ENCODE measurements at regions not wholly inside any gene's neighbourhood (a gene's known extent, or its start where the extent isn't known, plus 50 kb on each side); places are given as distances from the start of the nearest gene placed in this dataset.

DNA sequence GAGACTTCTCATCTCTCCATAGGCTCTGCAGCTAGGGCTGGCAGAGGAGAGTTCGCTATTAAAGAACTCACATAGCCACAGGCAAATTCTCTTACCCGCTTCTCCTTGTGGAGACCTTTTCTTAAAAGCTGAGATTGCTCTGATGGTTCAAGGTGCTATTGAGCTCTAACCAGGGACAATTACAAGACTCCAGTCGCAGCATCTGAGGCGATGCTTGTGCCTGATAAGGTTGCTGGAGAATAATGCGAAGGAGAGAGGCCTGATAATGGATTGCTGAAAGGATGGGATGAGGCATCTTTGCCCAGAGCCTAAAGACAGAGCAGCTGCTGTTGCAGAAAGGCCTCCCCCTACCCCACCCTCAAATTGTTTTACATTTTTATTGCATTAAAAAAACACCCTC lies 244.5 kb upstream of the SOX14 start:
- POLR2A ChIA-PET, result no interaction called here
- Histone ChIP-seq H3K9me3 (no peaks in the 10 kb centered on the region), H3K27me3 (replicated peaks; ENCODE audit: control insufficient read depth, insufficient read depth, low read length) (no peaks in the 10 kb centered on the region), H3K4me1 (no peaks in the 10 kb centered on the region), H3K36me3 (ENCODE audit: control insufficient read depth, insufficient read depth, low read length) (no peaks in the 10 kb centered on the region), H3K4me3 (ENCODE audit: low read depth, low read length) (no peak overlapping the region)
- Mint-ChIP-seq H3K36me3 (ENCODE audit: insufficient read depth, unreplicated experiment) (no peaks in the 10 kb centered on the region), H3K27ac (ENCODE audit: unreplicated experiment) (no peak overlapping the region), H3K9me3 (ENCODE audit: unreplicated experiment) (no peaks in the 10 kb centered on the region), H3K27me3 (ENCODE audit: insufficient read depth, unreplicated experiment) (peaks cover 13% of the 10 kb centered on the region), H3K4me1 (ENCODE audit: low read depth, unreplicated experiment) (peaks cover 3% of the 10 kb centered on the region), H3K4me3 (ENCODE audit: unreplicated experiment) (no peak overlapping the region)
- intact Hi-C loops (cut with micrococcal nuclease; ENCODE audit: unreplicated experiment), result no loop called here
- TF ChIP-seq, protein P1, sequence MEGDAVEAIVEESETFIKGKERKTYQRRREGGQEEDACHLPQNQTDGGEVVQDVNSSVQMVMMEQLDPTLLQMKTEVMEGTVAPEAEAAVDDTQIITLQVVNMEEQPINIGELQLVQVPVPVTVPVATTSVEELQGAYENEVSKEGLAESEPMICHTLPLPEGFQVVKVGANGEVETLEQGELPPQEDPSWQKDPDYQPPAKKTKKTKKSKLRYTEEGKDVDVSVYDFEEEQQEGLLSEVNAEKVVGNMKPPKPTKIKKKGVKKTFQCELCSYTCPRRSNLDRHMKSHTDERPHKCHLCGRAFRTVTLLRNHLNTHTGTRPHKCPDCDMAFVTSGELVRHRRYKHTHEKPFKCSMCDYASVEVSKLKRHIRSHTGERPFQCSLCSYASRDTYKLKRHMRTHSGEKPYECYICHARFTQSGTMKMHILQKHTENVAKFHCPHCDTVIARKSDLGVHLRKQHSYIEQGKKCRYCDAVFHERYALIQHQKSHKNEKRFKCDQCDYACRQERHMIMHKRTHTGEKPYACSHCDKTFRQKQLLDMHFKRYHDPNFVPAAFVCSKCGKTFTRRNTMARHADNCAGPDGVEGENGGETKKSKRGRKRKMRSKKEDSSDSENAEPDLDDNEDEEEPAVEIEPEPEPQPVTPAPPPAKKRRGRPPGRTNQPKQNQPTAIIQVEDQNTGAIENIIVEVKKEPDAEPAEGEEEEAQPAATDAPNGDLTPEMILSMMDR (IDR thresholded peaks at IDR 0.05; ENCODE audit: insufficient read depth in 1 of 2, low read depth in 1 of 2, low read length in 1 of 2, severe bottlenecking in 1 of 2, unreplicated experiment in 1 of 2), result no peak
- DNase-seq, result no peak
- no TSS peak for BruUV-seq (replicated peaks)
- CTCF ChIA-PET, result no interaction called here

DNA sequence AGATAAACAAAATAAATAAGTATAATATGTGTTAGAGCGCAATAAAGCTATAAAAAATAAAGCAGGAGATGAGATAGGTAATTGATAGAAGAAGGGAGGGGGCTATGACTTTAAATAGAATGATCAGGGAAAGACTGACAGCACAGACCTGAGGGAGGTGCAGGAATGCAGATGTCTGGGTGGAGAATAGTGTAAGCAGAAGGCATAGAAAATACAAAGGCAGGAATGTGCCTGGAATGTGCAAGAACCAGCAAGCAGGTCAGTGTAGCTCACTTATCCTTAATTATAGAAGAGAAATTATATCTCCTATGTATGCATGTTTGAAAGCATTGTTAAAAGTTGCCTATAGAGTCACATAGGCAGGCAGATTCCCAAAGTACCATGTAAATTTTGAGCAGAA lies 239.4 kb upstream of the SOX14 start:
- Mint-ChIP-seq H3K27ac (ENCODE audit: unreplicated experiment) (no peak overlapping the region), H3K9me3 (ENCODE audit: unreplicated experiment) (no peaks in the 10 kb centered on the region)
- H3K27me3 ChIP-seq (replicated peaks; ENCODE audit: control insufficient read depth, insufficient read depth, low read length), result no peaks in the 10 kb centered on the region; the same call in 1 of the 2 replicates

DNA sequence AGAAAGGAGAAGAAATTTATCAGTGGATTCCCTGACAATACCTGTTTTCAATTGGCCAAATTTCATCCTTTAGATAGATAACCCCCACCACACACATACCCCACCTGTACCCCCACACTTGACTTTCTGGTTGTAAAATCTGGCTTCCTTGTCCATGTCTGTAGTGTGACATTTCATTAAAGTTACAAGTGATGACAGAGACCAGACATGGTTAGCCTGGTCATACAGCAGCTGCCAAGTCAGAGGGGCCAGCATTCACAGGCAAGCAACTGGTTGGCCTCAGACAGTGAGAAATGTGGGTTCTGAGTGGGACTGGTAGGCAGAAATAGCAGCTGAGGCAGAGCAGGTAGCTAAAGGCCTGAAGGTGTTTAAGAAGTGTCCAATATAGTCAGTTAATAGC lies 238.6 kb upstream of the SOX14 start:
- CTCF ChIA-PET, result no interaction called here
- DNase-seq, result no peak
- Histone ChIP-seq H3K4me1 (no peaks in the 10 kb centered on the region), H3K27me3 (replicated peaks; ENCODE audit: control insufficient read depth, insufficient read depth, low read length) (no peaks in the 10 kb centered on the region; the same call in 1 of the 2 replicates), H3K36me3 (ENCODE audit: control insufficient read depth, insufficient read depth, low read length) (no peaks in the 10 kb centered on the region), H3K4me3 (ENCODE audit: low read depth, low read length) (no peak overlapping the region), H3K9me3 (no peaks in the 10 kb centered on the region)
- Mint-ChIP-seq H3K27me3 (ENCODE audit: insufficient read depth, unreplicated experiment) (peaks cover 12% of the 10 kb centered on the region), H3K9me3 (ENCODE audit: unreplicated experiment) (no peaks in the 10 kb centered on the region), H3K27ac (ENCODE audit: unreplicated experiment) (no peak overlapping the region), H3K4me1 (ENCODE audit: low read depth, unreplicated experiment) (peaks cover 8% of the 10 kb centered on the region), H3K36me3 (ENCODE audit: insufficient read depth, unreplicated experiment) (no peaks in the 10 kb centered on the region), H3K4me3 (ENCODE audit: unreplicated experiment) (no peak overlapping the region)
- BruUV-seq (replicated peaks), result no TSS peak
- intact Hi-C loops (cut with micrococcal nuclease; ENCODE audit: unreplicated experiment), result no loop called here
- TF ChIP-seq, protein P1 (IDR thresholded peaks at IDR 0.05; ENCODE audit: insufficient read depth in 1 of 2, low read depth in 1 of 2, low read length in 1 of 2, severe bottlenecking in 1 of 2, unreplicated experiment in 1 of 2), result no peak
- POLR2A ChIA-PET, result no interaction called here

More for the DNA sequence above, 239.4 kb upstream of the SOX14 start:
- Mint-ChIP-seq H3K27me3 (ENCODE audit: insufficient read depth, unreplicated experiment) (peaks cover 12% of the 10 kb centered on the region), H3K36me3 (ENCODE audit: insufficient read depth, unreplicated experiment) (no peaks in the 10 kb centered on the region), H3K4me1 (ENCODE audit: low read depth, unreplicated experiment) (peaks cover 8% of the 10 kb centered on the region), H3K4me3 (ENCODE audit: unreplicated experiment) (no peak overlapping the region)
- no peaks in the 10 kb centered on the region for H3K36me3 ChIP-seq (ENCODE audit: control insufficient read depth, insufficient read depth, low read length)
- CTCF ChIA-PET, result no interaction called here
- H3K4me1 ChIP-seq, result no peaks in the 10 kb centered on the region
- TF ChIP-seq, protein P1 (IDR thresholded peaks at IDR 0.05; ENCODE audit: insufficient read depth in 1 of 2, low read depth in 1 of 2, low read length in 1 of 2, severe bottlenecking in 1 of 2, unreplicated experiment in 1 of 2), result no peak
- POLR2A ChIA-PET, result no interaction called here
- no TSS peak for BruUV-seq (replicated peaks)
- H3K4me3 ChIP-seq (ENCODE audit: low read depth, low read length), result no peak overlapping the region
- intact Hi-C loops (cut with micrococcal nuclease; ENCODE audit: unreplicated experiment), result no loop called here
- no peaks in the 10 kb centered on the region for H3K9me3 ChIP-seq
- DNase-seq, result no peak

Measured in Caco-2 (cell line).